ENCODE measurements at regions not wholly inside any gene's neighbourhood (a gene's known extent, or its start where the extent isn't known, plus 50 kb on each side); places are given as distances from the start of the nearest gene placed in this dataset.
A peak's percentile ranks its signal among the peaks of the same experiment; 100 is the strongest.

- DNase-seq (ENCODE audit: low read depth, low spot score): no peak
- no peak overlapping the region for H3K4me3 ChIP-seq (ENCODE audit: low read depth, low read length)
- in situ Hi-C loops (cut with HindIII; ENCODE audit: low sequenced_read_pairs): no loop called here
- TF ChIP-seq CTCF (IDR thresholded peaks at IDR 0.05; ENCODE audit: low read depth, low read length): peak; percentile 21
Observed at GRCh38 chr5:26024774-26025173, 1013.6 kb downstream of the CDH9 start.

- no peak for DNase-seq (ENCODE audit: low read depth, low spot score)
- no peak overlapping the region for H3K4me3 ChIP-seq (ENCODE audit: low read depth, low read length)
- in situ Hi-C loops (cut with HindIII; ENCODE audit: low sequenced_read_pairs): no loop called here
- no peak for TF ChIP-seq CTCF (IDR thresholded peaks at IDR 0.05; ENCODE audit: low read depth, low read length)
Observed at GRCh38 chr5:26023361-26023760, 1015.0 kb downstream of the CDH9 start.

- no peak overlapping the region for H3K4me3 ChIP-seq (ENCODE audit: low read depth, low read length)
- DNase-seq (ENCODE audit: low read depth, low spot score): no peak
- no peak for TF ChIP-seq CTCF (IDR thresholded peaks at IDR 0.05; ENCODE audit: low read depth, low read length)
- in situ Hi-C loops (cut with HindIII; ENCODE audit: low sequenced_read_pairs): no loop called here
Observed at GRCh38 chr5:26014206-26014605, 1024.2 kb downstream of the CDH9 start.

GRCh38 chr5:26012078-26012477 is 1026.3 kb downstream of the CDH9 start:
- H3K4me3 ChIP-seq (ENCODE audit: low read depth, low read length): no peak overlapping the region
- no peak for DNase-seq (ENCODE audit: low read depth, low spot score)
- no peak for TF ChIP-seq CTCF (IDR thresholded peaks at IDR 0.05; ENCODE audit: low read depth, low read length)
- in situ Hi-C loops (cut with HindIII; ENCODE audit: low sequenced_read_pairs): no loop called here

- TF ChIP-seq CTCF (IDR thresholded peaks at IDR 0.05; ENCODE audit: low read depth, low read length): no peak
- no peak for DNase-seq (ENCODE audit: low read depth, low spot score)
- in situ Hi-C loops (cut with HindIII; ENCODE audit: low sequenced_read_pairs): no loop called here
- no peak overlapping the region for H3K4me3 ChIP-seq (ENCODE audit: low read depth, low read length)
Observed at GRCh38 chr5:26009742-26010141, 1028.6 kb downstream of the CDH9 start.

GRCh38 chr5:26003966-26004365 is 1034.4 kb downstream of the CDH9 start:
- H3K4me3 ChIP-seq (ENCODE audit: low read depth, low read length): no peak overlapping the region
- DNase-seq (ENCODE audit: low read depth, low spot score): no peak
- TF ChIP-seq CTCF (IDR thresholded peaks at IDR 0.05; ENCODE audit: low read depth, low read length): no peak
- in situ Hi-C loops (cut with HindIII; ENCODE audit: low sequenced_read_pairs): no loop called here

GRCh38 chr5:25995209-25995608 is 1043.2 kb downstream of the CDH9 start:
- no peak for DNase-seq (ENCODE audit: low read depth, low spot score)
- no peak overlapping the region for H3K4me3 ChIP-seq (ENCODE audit: low read depth, low read length)
- in situ Hi-C loops (cut with HindIII; ENCODE audit: low sequenced_read_pairs): no loop called here
- no peak for TF ChIP-seq CTCF (IDR thresholded peaks at IDR 0.05; ENCODE audit: low read depth, low read length)

Measured in astrocyte of the spinal cord (primary cell).